ENCODE measurements at regions not wholly inside any gene's neighbourhood (a gene's known extent, or its start where the extent isn't known, plus 50 kb on each side); places are given as distances from the start of the nearest gene placed in this dataset.

DNA sequence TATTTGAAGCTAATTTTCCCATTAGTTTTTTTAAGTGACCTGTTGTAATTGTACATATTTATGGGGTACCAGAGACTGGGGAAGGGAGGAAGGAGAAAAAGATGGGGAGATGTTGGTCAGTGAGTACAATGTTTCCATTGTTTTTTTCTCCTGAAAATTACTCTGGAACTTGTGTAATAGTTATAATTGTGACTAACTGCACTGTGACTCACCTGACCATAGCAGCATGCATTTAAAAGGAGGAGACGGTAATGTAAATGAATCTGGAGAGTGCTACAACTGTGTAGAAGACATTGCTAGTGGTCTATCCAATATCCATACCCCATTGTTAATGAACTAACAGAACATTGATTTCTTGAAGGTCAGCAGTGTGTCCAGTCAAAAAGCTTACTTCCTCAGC, 133.4 kb downstream of the RFPL4B start:
- TF ChIP-seq, protein P1, sequence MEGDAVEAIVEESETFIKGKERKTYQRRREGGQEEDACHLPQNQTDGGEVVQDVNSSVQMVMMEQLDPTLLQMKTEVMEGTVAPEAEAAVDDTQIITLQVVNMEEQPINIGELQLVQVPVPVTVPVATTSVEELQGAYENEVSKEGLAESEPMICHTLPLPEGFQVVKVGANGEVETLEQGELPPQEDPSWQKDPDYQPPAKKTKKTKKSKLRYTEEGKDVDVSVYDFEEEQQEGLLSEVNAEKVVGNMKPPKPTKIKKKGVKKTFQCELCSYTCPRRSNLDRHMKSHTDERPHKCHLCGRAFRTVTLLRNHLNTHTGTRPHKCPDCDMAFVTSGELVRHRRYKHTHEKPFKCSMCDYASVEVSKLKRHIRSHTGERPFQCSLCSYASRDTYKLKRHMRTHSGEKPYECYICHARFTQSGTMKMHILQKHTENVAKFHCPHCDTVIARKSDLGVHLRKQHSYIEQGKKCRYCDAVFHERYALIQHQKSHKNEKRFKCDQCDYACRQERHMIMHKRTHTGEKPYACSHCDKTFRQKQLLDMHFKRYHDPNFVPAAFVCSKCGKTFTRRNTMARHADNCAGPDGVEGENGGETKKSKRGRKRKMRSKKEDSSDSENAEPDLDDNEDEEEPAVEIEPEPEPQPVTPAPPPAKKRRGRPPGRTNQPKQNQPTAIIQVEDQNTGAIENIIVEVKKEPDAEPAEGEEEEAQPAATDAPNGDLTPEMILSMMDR (IDR thresholded peaks at IDR 0.05) = no peak

- TF ChIP-seq, protein P1 (IDR thresholded peaks at IDR 0.05) = no peak
Observed at GRCh38 chr6:112481211-112481610, 134.1 kb downstream of the RFPL4B start.

DNA sequence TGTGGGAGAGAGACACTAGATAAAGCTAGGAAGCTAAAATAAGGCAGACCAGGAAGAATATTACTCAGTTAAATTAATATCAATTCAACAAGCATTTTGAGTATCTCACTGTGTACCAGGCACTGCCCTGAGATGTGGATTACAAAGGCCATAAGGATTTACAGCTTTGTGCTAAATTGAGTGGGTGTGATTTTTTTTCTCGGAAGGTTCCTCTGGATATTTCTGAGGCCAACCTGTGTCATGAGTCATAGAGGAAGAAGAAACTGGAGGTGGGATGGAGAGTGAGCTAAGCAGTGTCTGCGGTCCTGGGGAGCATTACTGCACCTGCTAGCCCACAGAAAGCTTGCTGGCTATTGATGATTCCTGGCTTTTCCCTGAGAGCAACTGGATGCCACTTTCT, 135.2 kb downstream of the RFPL4B start:
- TF ChIP-seq, protein P1 (IDR thresholded peaks at IDR 0.05) = no peak

DNA sequence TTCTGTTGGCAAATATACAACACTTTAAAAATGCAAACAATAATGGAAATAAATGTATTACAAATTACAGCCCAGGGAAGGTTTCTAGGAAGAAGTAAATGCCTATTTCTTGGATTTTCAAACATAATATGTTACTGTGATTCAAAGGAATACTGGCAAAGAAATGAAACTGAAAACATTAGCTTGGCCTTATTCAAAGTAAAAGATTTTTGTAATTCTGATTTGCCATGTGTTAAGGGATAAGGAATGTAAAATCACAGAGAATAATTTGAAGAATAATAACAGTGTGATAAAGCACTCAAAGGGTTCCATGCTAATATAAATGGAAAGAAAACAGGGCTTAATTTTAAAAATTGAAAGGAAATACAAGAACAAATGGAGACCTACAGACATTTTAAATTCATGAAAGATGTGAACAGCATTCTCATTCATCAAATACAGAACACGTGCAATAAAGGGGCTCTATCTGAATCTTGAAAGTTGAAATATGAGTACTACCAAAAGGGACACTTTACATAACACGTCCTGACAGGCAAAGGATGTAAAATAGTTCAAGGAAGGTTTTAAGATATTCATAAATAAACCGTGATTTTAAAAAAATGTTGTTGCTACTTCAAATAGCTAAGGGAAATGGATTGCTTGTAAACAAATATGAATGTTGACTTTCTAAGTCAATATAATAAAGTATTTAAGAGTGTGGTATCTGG, 138.1 kb downstream of the RFPL4B start:
- TF ChIP-seq, protein P1 (IDR thresholded peaks at IDR 0.05) = no peak

GRCh38 chr6:112485827-112486212, 138.7 kb downstream of the RFPL4B start:
- TF ChIP-seq, protein P1 (IDR thresholded peaks at IDR 0.05) = no peak

DNA sequence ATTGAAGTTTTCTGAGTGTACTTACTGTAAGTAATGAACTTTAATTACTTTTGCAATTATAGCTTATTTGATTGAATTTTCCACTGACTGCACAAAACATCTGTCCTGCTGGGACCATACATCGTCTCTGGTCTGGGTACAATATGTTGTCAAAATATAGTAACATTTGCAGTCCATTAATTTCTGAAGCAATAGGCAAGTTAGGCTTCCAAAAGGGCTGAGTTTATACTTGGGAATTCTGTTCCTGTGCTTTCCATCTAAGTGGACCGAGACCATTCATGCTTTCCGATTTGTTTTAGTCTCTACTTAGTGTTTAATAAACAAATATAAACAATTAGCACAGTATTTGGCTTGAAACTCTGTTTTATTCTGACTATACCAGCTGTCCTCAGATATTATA, 139.3 kb downstream of the RFPL4B start:
- TF ChIP-seq, protein P1 (IDR thresholded peaks at IDR 0.05) = no peak

DNA sequence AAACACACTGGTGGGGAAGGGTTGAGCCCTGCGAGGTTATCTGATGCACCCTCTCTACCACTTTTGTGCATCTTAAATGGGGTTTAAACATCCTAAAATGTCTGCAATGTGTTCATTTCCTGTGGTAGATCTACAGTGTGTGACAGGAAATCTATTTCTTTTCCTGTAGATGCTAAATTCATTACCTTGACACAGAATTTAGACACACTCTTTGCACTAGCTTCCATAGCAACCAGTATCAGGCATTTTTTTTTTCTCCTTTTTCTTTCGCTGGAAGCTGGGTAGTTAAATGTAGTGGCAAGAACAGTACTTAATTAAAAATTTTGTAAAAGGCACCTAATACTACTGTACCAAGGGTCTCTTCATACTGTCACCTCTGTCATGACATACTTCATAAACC, 141.1 kb downstream of the RFPL4B start:
- TF ChIP-seq, protein P1 (IDR thresholded peaks at IDR 0.05) = no peak

- TF ChIP-seq, protein P1 (IDR thresholded peaks at IDR 0.05) = no peak
Observed at GRCh38 chr6:112501705-112502104, 154.6 kb downstream of the RFPL4B start.
